SK-N-DZ (cell line): ENCODE measurements at regions not wholly inside any gene's neighbourhood (a gene's known extent, or its start where the extent isn't known, plus 50 kb on each side); places are given as distances from the start of the nearest gene placed in this dataset.

Experiments
- DNase-seq: peaks from one replicate; pipeline ENCODE4 v3.0.0-alpha.2; 2015; ENCODE audit warnings: low spot score

DNA sequence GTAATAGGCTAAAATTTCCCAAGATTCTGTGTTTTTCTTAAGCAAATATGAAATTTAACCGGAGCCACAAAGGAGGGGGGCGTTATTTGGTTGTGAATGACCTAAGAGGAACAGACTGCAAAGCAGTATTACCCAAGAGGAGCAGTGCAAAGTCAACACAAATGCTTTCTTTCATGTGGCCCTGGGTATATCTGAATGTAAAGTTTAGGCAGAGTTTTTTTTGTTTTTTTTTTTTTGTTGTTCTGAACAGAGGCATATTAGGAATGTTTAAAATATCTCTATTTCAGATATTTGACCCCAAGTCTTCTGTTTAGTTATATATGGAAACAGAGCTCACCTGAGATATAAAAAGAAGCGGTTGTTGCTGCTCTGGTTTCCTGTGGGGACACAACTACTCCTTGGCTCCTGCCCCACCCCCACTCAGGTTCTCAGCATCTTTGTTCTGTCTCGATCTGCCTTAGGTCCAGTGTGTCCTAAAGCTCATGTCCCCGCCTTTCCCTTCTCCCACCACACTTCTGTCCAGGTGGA is 220.7 kb downstream of the RFC3 start:
- no peak for DNase-seq

DNA sequence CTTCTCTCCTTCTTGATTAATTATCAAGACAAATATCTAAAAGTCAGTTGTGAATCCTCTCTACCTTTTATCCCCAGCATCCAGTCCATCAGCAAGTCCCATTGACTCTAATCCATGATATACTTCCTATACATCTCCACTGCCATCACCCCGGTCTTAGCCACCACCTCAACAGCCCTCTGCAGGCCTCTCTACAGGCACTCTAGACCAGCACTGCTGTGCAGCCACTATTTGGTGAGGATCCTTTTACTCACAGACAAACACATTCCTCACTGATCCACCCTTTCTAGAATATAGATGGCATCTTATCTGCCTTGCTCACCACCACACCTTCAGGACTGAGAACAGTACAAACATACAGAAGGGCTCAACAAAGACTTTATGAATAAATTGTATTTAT is 221.7 kb downstream of the RFC3 start:
- DNase-seq, result no peak

- no peak for DNase-seq
Measured at GRCh38 chr13:34040863-34041262, 222.9 kb downstream of the RFC3 start.

GRCh38 chr13:34044041-34044440 is 226.1 kb downstream of the RFC3 start:
- DNase-seq, result no peak

- DNase-seq, result no peak
Measured at GRCh38 chr13:34044660-34045080, 226.7 kb downstream of the RFC3 start.

GRCh38 chr13:34046457-34046856 is 228.5 kb downstream of the RFC3 start:
- no peak for DNase-seq

DNA sequence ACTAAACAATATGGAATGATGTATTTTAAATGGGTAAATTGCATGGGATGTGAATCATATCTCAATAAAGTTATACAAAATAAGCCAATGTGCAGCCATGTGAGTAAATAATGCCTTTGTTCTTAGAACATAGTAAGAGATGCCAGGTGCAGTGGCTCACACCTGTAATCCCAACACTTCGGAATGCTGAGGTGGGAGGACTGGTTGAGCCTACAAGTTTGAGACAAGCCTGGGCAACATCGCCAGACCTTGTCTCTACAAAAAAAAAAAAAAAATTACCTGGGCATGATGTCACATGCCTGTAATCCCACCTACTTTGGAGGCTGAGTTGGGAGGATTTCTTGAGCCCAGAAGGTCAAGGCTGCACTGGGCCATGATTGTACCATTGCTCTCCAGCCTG is 230.7 kb downstream of the RFC3 start:
- DNase-seq, result no peak

DNA sequence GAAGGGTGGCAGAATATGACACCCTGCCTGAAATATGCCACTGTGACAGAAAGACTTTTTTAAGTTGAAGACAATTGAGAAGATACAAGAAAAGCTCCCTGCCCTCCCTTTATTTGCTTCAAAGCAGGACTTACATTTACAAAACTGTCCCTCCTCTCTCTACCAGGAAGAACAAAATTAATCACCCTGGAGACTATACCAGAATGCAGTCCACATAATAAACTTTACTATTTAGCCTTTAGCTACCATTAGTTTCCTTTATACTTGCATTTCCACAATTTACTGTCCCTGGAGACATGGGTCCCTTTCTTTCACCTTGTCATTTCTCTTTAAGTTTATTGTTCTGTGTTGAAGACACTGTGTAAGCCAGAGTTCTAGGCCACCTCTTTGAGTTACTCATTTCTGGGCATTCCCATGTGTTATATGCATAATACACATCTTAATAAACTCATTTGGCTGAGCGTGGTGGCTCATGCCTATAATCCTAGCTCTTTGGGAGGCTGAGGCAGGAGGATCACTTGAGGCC is 238.8 kb downstream of the RFC3 start:
- DNase-seq, result no peak

- DNase-seq, result no peak
Measured at GRCh38 chr13:34064456-34065205, 246.7 kb downstream of the RFC3 start.

DNA sequence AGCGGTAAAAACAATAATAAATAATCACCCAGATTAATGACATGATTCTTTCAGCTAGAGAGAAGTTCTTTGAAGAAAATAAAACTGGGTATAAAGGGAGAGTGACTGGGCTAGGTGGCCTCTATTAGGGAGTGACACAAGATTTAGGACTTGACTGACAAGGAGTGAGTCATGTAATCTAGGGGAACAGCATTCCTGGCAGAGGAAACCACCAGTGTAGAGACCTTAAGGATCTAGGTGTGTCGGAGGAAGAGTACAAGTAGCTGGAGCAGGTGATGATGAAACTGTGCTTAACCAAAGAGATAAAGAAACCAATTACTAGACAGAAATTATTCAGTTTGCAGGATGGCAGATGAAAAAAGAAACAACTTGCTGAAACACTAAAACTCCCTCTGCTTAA is 248.0 kb downstream of the RFC3 start:
- DNase-seq, result no peak

DNA sequence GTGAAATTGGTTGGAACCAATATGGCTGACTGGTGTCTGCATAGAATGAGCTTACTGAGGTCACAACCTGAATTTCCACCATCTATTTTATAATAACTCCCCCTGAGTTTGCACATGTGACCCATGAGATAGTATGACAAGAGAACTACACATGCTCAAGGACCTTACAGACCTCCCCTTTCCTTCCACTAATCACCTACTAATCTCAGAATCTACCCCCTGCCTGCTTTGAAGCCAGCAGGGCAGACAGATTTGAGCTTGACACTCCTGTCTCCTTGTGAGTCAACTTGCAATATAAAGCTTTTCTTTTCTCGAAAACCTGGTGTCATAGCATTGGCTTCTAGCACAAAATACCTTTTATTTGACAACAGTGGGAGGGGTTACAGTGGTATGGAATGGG is 248.4 kb downstream of the RFC3 start:
- no peak for DNase-seq

DNA sequence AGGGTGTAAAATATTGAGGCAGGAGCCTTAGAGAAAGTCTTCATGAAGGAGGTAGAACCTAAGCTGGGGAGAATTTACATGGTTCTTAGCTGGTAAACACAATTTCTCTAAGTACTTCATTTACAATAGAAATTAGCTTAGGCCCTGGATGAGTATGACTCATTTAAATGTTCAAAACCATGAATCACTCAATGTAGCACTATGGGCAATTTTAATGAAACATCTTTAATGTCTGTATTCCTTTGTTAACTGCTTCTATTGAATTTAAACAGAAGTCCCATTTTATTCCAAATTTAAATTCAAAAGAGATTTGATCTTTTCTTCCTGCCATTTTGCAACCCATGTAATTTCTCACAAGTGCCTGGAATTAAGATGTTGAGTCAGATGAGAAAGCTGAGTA is 252.1 kb downstream of the RFC3 start:
- no peak for DNase-seq

GRCh38 chr13:34070544-34071303 is 252.8 kb downstream of the RFC3 start:
- DNase-seq, result no peak

DNA sequence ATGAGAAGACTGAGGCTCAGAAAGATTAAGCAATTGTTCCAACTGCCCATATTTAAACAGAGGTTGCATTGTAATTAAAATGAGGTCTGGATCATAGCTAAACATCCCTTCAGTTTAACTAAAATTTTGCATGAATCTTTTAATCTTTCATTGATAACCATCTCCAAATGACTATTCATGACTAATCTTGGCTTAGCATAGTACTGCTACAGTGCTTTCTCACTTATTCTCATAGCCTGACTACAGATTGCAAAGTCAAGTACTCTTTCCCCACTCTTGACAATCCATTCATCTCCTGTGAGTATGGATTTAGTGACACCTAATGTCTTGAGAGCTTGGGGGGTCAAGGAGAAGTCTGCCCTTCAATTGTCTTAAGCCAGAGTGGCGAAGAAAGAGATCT is 258.4 kb downstream of the RFC3 start:
- no peak for DNase-seq

GRCh38 chr13:34076943-34077703 is 259.2 kb downstream of the RFC3 start:
- peak; percentile 18 for DNase-seq

- no peak for DNase-seq
Measured at GRCh38 chr13:34078334-34078999, 260.5 kb downstream of the RFC3 start.

GRCh38 chr13:34085204-34085603 is 267.3 kb downstream of the RFC3 start:
- no peak for DNase-seq

DNA sequence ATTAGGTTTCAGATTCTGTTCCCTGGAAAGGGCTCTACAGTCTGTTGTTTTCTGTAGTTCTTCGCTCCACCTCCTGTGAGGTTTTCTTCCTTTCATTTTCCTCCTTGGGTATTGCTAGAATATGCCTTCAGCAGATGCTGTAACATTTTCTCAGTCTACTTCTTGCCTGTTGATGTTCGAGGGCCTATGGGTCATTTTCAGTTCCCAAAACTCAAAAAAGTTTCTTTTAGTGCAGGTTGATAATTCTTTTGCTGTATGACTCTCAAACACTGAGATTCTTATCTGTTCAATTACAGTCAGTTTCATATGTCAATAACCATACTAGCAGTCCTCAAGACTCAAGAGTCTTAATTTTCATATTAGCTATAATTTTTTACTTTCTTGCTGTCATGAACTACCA is 268.3 kb downstream of the RFC3 start:
- DNase-seq, result no peak

DNA sequence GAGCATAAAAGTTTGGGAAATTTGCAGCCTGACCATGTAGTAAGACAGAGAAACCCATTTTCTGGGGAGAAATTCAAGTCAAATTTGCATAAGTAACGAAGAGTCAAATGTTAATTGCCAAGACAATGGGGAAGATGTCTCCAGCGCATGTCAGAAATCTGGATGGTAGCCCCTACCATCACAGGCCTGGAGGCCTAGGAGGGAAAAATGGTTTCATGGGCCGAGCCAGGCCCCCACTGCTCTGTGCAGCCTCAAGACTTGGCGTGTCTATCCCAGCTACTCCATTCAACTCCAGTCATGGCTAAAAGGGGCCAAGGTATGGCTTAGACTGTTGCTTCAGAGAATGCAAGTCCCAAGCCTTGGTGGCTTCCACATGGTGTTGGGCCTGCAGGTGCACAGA is 269.8 kb downstream of the RFC3 start:
- DNase-seq, result no peak

DNA sequence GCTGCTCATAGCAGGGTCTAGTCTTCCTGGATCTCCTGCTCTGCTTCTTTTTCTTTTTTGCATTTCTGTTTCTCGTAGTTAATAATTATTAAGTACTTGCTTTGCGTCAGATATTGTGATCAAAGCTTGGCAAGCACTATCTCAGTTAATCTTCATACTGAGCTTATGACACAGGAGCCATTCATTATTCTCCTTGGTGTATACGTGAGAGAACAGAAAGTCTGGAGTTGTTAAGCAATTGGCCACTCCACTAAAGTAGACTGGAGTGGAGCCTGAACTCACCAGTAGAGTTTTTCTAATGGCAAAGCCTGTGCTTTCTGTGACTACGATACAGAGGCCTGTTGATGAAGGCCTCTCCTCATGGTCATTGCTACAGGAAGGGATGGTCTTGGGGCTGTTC is 285.9 kb downstream of the RFC3 start:
- DNase-seq, result no peak

- no peak for DNase-seq
Measured at GRCh38 chr13:34104853-34105252, 286.9 kb downstream of the RFC3 start.
